B cell (primary cell): ENCODE measurements at regions not wholly inside any gene's neighbourhood (a gene's known extent, or its start where the extent isn't known, plus 50 kb on each side); places are given as distances from the start of the nearest gene placed in this dataset.
"Not testable (repeated sequence)": the region's sequence is repeated elsewhere in the genome, so short reads cannot be mapped to it uniquely, and the experiment has no call there.

Experiments used
- ATAC-seq: fragments of 200-7000 bp; cut with Tn5 transposase; one replicate; pipeline ENCODE4 v1.10.0; 2021; ENCODE audit warnings: low read depth, mild to moderate bottlenecking, moderate number of reproducible peaks, moderate library complexity
- CTCF ChIA-PET: fragments of 350-600 bp; sonication (Branson Sonifier 250); formaldehyde crosslinking; loops from one replicate; lab custom pipeline; 2021; ENCODE audit warnings: antibody characterized with exemption, inconsistent platforms; lab: Charles Lee
- POLR2A ChIA-PET: fragments of 350-600 bp; sonication (Branson Sonifier 250); formaldehyde crosslinking; loops from one replicate; lab custom pipeline; 2021; ENCODE audit warnings: antibody characterized with exemption; lab: Charles Lee
- DNase-seq: peaks from one replicate; pipeline ENCODE4 v3.0.0; 2013
- H2AFZ ChIP-seq: 2 replicates; pipeline ENCODE4 v1.6.1; 2012; ENCODE audit warnings: mild to moderate bottlenecking, low read depth, low read length; ENCODE audit not compliant: insufficient read depth, poor library complexity, severe bottlenecking
- H3K27ac ChIP-seq, 2 donors: 1 replicate in 1 of 2; 2 replicates in 1 of 2; pipeline ENCODE4 v1.5.1; 2012 to 2013; ENCODE audit warnings: low read length in 2 of 2, mild to moderate bottlenecking in 2 of 2, moderate library complexity in 1 of 2
- H3K27me3 ChIP-seq, 4 experiments: fragments of 200-600 bp in 1 of 4; sonication (generic) in 1 of 4; replicated peaks in 1 of 4; 1 replicate in 2 of 4; 2 replicates in 2 of 4; pipeline versions ENCODE4 v1.6.1 to v1.7.0; 2013 to 2016; ENCODE audit warnings: low read length in 3 of 4, mild to moderate bottlenecking in 2 of 4, mixed read lengths in 1 of 4, moderate library complexity in 1 of 4; ENCODE audit not compliant: insufficient read depth in 4 of 4, control insufficient read depth in 3 of 4; ENCODE audit errors: control extremely low read depth in 1 of 4
- H3K36me3 ChIP-seq, 2 experiments: replicated peaks in 1 of 2; 1 replicate in 1 of 2; 2 replicates in 1 of 2; pipeline versions ENCODE4 v1.6.1 to v1.7.1; 2013; ENCODE audit warnings: low read length in 1 of 2; ENCODE audit not compliant: insufficient read depth in 2 of 2, control insufficient read depth in 1 of 2; ENCODE audit errors: control extremely low read depth in 1 of 2, extremely low read depth in 1 of 2
- H3K4me1 ChIP-seq, 2 donors: fragments of 200-600 bp in 1 of 2; sonication (generic) in 1 of 2; 1 replicate in 1 of 2; 2 replicates in 1 of 2; pipeline versions ENCODE4 v1.5.1 to v1.6.1; 2013 to 2017; ENCODE audit warnings: low read length in 2 of 2; ENCODE audit not compliant: control insufficient read depth in 2 of 2, insufficient read depth in 2 of 2
- H3K4me2 ChIP-seq: replicated peaks from 2 replicates; pipeline ENCODE3; 2012; ENCODE audit warnings: mild to moderate bottlenecking, low read depth, low read length; ENCODE audit not compliant: poor library complexity, severe bottlenecking
- H3K4me3 ChIP-seq, 5 experiments: fragments of 200-600 bp in 1 of 5; sonication (generic) in 1 of 5; 1 replicate in 3 of 5; 2 replicates in 2 of 5; pipeline versions ENCODE4 v1.5.1 to v1.7.0; 2011 to 2016; ENCODE audit warnings: low read length in 4 of 5, mild to moderate bottlenecking in 4 of 5, low read depth in 2 of 5, control low read depth in 1 of 5, moderate library complexity in 1 of 5; ENCODE audit not compliant: insufficient read depth in 1 of 5; ENCODE audit errors: control extremely low read depth in 1 of 5, extremely low read depth in 1 of 5
- H3K79me2 ChIP-seq: fragments of 200-600 bp; sonication (generic); one replicate; pipeline ENCODE4 v1.6.0; 2016; ENCODE audit warnings: low read length; ENCODE audit not compliant: control insufficient read depth, insufficient read depth
- H3K9ac ChIP-seq: fragments of 200-600 bp; sonication (generic); 2 replicates; pipeline ENCODE4 v1.6.1; 2017; ENCODE audit warnings: mild to moderate bottlenecking, low read length, moderate library complexity
- H3K9me3 ChIP-seq, 3 donors: one replicate each; pipeline versions ENCODE4 v1.6.1 to v1.7.1; 2013; ENCODE audit warnings: low read length in 2 of 3; ENCODE audit not compliant: control insufficient read depth in 2 of 3, insufficient read depth in 1 of 3; ENCODE audit errors: control extremely low read depth in 1 of 3
- H4K20me1 ChIP-seq: 2 replicates; pipeline ENCODE4 v1.6.0; 2012; ENCODE audit warnings: mild to moderate bottlenecking, low read length; ENCODE audit not compliant: insufficient read depth, control insufficient read depth, poor library complexity, severe bottlenecking
- H3K27ac Mint-ChIP-seq: one replicate; pipeline ENCODE4 v1.8.0; 2021; ENCODE audit warnings: mixed read lengths
- H3K27me3 Mint-ChIP-seq: one replicate; pipeline ENCODE4 v1.8.0; 2021; ENCODE audit warnings: mixed read lengths
- H3K4me1 Mint-ChIP-seq: one replicate; pipeline ENCODE4 v1.8.0; 2021; ENCODE audit warnings: mixed read lengths
- H3K4me3 Mint-ChIP-seq: one replicate; pipeline ENCODE4 v1.8.0; 2021; ENCODE audit warnings: mixed read lengths
- H3K9me3 Mint-ChIP-seq: one replicate; pipeline ENCODE4 v1.8.0; 2022; ENCODE audit warnings: mixed read lengths; ENCODE audit not compliant: insufficient read depth
- EZH2 ChIP-seq: IDR thresholded peaks from 2 replicates; pipeline ENCODE4 v1.6.1; 2012; ENCODE audit warnings: borderline replicate concordance, low read depth, mild to moderate bottlenecking, moderate library complexity, low read length; ENCODE audit not compliant: insufficient read depth, poor library complexity, severe bottlenecking
- WGBS: methylation state at CpG from one replicate; pipeline ENCODE4 v1.1.5; 2013; ENCODE audit warnings: missing lambda C conversion rate; ENCODE audit not compliant: insufficient coverage; 5-methylcytosine and 5-hydroxymethylcytosine counted together
- intact Hi-C: fragments of 100-400 bp; cut with micrococcal nuclease; formaldehyde crosslinking; loops from one replicate; pipeline ENCODE4 v1.10.0; 2022
- TF ChIP-seq, protein P1 (sequence below): fragments of 200-600 bp; IDR thresholded peaks from one replicate; pipeline ENCODE4 v1.8.0; 2022; ENCODE audit warnings: antibody characterized with exemption, mild to moderate bottlenecking

DNA sequence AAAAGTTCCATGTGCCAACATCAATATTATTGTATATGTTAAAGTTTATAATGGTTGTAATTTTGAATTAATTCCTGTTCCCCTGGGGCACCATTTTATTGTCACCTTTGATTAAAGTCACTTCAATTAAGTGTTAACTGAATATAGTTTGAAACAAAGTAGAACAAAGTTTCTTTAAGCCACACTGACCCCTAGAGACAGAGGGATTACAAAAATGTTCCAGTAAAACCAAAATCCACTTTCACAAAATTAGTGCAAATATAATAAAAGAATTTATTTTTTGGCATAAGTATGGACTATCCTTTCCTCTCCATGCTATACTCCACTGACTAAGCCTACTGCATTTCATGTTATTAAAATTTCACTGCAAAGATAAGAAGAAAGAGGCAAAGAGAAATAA lies 123.9 kb downstream of the ZMAT3 start:
- Mint-ChIP-seq H3K9me3 (peaks cover 20% of the 10 kb centered on the region), H3K4me3 (no peak overlapping the region), H3K27me3 (no peaks in the 10 kb centered on the region), H3K4me1 (no peaks in the 10 kb centered on the region), H3K27ac (no peak overlapping the region)
- intact Hi-C loops: no loop called here
- no peak for ATAC-seq
- H3K9me3 ChIP-seq: peaks cover 0 to 11% (median 5%) of the 10 kb centered on the region in 3 donors
- no peaks in the 10 kb centered on the region for H3K36me3 ChIP-seq
- H3K27ac ChIP-seq: no peak overlapping the region
- no peaks in the 10 kb centered on the region for H3K79me2 ChIP-seq
- H3K4me3 ChIP-seq: no peak overlapping the region
- H3K4me2 ChIP-seq: no peak overlapping the region
- TF ChIP-seq, protein P1, sequence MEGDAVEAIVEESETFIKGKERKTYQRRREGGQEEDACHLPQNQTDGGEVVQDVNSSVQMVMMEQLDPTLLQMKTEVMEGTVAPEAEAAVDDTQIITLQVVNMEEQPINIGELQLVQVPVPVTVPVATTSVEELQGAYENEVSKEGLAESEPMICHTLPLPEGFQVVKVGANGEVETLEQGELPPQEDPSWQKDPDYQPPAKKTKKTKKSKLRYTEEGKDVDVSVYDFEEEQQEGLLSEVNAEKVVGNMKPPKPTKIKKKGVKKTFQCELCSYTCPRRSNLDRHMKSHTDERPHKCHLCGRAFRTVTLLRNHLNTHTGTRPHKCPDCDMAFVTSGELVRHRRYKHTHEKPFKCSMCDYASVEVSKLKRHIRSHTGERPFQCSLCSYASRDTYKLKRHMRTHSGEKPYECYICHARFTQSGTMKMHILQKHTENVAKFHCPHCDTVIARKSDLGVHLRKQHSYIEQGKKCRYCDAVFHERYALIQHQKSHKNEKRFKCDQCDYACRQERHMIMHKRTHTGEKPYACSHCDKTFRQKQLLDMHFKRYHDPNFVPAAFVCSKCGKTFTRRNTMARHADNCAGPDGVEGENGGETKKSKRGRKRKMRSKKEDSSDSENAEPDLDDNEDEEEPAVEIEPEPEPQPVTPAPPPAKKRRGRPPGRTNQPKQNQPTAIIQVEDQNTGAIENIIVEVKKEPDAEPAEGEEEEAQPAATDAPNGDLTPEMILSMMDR: no peak
- TF ChIP-seq EZH2: no peak
- DNase-seq: no peak
- H3K4me1 ChIP-seq: no peaks in the 10 kb centered on the region
- ChIA-PET POLR2A (no interaction called here), CTCF (no interaction called here)
- H4K20me1 ChIP-seq: no peaks in the 10 kb centered on the region
- H3K9ac ChIP-seq: no peak overlapping the region
- no peak overlapping the region for H2AFZ ChIP-seq
- H3K27me3 ChIP-seq: no peaks in the 10 kb centered on the region

- peaks cover 15% of the 10 kb centered on the region for H3K9me3 Mint-ChIP-seq
- POLR2A ChIA-PET: not testable (repeated sequence)
Observed at GRCh38 chr3:178942261-178942660, 129.3 kb downstream of the ZMAT3 start.

More at GRCh38 chr3:178942261-178942660, 129.3 kb downstream of the ZMAT3 start:
- H3K4me3 ChIP-seq, H3K4me2 ChIP-seq, H3K27me3 Mint-ChIP-seq, intact Hi-C loops, H3K79me2 ChIP-seq, H3K27me3 ChIP-seq, H3K27ac Mint-ChIP-seq, H3K4me1 Mint-ChIP-seq, H3K9me3 ChIP-seq, H3K4me1 ChIP-seq, H3K27ac ChIP-seq, ATAC-seq, H2AFZ ChIP-seq, H3K4me3 Mint-ChIP-seq, H4K20me1 ChIP-seq, DNase-seq, H3K9ac ChIP-seq, H3K36me3 ChIP-seq, CTCF ChIA-PET: not testable (repeated sequence)
- no CpG with 5 or more reads among the region's 3 CpGs for WGBS
